Left ventricle myocardium superior (tissue), 1 donor: ENCODE measurements at regions not wholly inside any gene's neighbourhood (a gene's known extent, or its start where the extent isn't known, plus 50 kb on each side); places are given as distances from the start of the nearest gene placed in this dataset.

Experiments
- ATAC-seq: fragments of 200-7000 bp; cut with Tn5 transposase; one replicate; pipeline ENCODE4 v1.9.1; 2020; ENCODE audit warnings: mild to moderate bottlenecking, moderate library complexity
- DNase-seq: peaks from one replicate; pipeline ENCODE4 v3.0.0-alpha.2; 2020
- intact Hi-C: fragments of 100-400 bp; cut with micrococcal nuclease; formaldehyde crosslinking; loops from one replicate; pipeline ENCODE4 v1.11.0; 2022
- donor health status: DM: no; HTN: yes; CAD: no; lungs with severe emphysema.

DNA sequence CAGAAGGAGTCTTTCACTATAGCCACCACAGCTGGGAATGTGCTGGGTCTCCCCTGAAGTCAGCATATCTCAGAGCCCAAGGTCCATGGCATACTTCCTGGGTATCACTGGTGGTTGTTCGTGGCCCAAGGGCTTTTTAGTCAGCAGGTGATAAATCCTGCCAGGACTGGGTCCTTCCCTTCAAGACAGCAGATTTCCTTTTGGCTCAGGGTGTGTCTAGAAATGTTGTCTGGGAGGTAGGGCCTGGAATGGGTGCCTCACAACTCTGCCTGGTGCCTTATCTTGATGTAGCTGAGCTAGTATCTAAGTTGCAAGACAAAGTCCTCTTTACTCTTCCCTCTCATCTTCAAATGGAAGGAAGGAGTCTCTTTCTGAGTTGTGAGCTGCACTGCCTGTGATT, 102.4 kb upstream of the TMLHE start:
- intact Hi-C loops = no loop called here
- ATAC-seq (no peak), DNase-seq (no peak)

DNA sequence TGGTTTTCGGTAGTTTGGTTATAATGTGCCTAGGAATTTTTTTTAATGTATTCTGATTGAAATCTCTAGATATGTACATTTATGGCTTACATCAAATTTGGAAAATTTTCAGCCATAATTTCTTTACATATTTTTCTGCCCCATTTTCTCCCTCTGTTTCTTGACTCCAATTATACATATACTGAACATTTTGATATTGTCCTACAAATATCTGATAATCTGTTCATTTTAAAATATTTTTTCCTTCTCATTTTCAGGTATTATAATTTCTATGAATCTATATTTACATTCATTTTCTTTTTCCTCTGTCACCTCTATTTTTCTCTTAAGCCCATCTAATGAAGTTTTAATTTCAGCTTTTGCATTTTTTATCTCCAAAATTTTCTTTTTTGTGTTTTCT, 82.7 kb upstream of the TMLHE start:
- DNase-seq (no peak), ATAC-seq (no peak)
- intact Hi-C loops = no loop called here

DNA sequence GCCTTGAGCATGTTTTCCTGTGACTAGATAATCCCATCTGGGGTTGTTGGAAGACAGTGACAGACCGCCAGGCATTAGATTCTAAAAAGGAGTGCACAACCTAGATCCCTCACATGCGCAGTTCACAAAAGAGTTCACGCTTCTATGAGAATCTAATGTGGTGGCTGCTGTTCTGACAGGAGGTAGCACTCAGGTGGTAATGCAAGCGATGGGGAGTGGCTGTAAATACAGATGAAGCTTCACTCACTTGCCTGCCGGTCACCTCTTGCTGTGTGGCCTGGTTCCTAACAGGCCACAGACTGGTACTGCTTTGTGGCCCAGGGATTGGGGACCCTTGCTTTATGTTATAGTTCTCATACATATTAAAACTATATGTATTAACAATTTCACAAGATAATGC, 81.9 kb upstream of the TMLHE start:
- ATAC-seq = no peak
- intact Hi-C loops = no loop called here
- DNase-seq = no peak

DNA sequence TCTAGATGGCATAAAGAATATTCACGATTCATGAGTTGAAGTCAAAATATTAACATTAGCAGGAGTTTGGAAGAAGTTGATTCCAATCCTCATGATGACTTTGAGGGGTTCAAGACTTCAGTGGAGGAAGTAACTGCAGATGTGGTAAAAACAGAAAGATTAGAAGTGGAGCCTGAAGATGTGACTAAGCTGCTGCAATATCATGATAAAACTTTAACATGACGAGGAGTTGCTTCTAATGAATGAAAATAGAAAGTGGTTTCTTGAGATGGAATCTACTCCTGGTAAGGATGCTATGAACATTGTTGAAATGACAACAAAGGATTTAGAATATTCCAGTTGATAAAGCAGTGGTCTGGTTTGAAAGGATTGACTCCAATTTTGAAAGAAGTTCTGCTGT, 70.1 kb upstream of the TMLHE start:
- intact Hi-C loops = no loop called here
- ATAC-seq (no peak), DNase-seq (no peak)

DNA sequence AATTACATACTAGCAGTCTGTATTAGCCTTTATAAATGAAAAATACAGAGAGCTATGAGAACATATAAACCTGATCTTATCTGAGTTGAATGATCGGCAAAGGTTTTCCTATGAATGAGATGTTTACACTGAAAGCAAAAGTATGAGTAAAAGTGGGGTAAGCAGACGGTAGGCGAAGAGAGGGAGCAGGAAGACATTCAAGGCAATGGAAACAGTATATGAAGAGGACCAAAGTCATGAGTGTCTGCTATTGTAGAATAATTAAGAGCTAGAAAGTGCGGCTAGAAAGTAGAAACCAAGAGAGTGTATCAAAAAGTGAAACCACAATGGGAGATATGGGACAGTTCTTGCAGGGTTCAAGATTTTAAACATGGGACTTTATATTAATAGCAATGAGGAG, 67.0 kb upstream of the TMLHE start:
- DNase-seq = no peak
- no peak for ATAC-seq
- intact Hi-C loops = no loop called here

DNA sequence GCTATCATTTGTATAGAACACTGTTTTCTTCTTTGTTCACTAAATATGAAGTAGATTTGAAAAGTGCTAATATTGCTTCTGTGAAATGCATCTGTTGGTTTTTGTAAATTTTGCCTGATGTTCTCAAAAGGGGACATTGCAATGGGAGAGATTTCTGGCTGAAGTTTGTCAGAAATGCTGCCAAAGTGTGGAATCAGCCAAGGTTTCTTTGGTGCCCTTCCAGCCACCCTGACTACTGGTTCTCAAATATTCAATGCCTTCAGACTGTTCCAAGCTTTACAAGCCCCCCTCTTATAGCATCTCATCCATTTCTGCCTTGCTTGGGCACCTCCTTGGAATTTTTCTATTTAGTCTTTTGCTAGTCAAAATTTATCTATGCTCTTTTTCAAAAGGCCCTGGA, 60.6 kb upstream of the TMLHE start:
- DNase-seq (no peak), ATAC-seq (no peak)
- intact Hi-C loops = no loop called here

DNA sequence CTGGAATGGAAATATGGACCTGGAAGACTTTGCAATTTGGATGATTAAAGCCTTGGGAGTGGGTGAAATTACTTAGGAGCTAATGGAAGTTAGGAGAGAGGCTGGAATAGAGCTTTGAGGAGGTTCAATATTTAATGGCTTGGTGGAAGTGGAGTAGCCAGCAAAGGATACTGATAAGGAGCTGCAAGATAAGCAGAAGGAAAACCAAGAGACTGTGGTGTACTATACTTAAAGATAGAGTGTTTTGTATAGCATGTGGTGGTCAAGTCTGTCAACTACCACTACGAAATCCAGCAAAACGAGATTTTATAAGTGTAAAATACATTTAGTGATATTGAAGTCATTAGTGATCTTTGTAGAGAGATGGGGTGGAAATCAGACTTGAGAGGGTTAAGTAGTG, 54.0 kb upstream of the TMLHE start:
- DNase-seq = no peak
- intact Hi-C loops = no loop called here
- no peak for ATAC-seq
